ENCODE measurements at regions not wholly inside any gene's neighbourhood (a gene's known extent, or its start where the extent isn't known, plus 50 kb on each side); places are given as distances from the start of the nearest gene placed in this dataset.

DNA sequence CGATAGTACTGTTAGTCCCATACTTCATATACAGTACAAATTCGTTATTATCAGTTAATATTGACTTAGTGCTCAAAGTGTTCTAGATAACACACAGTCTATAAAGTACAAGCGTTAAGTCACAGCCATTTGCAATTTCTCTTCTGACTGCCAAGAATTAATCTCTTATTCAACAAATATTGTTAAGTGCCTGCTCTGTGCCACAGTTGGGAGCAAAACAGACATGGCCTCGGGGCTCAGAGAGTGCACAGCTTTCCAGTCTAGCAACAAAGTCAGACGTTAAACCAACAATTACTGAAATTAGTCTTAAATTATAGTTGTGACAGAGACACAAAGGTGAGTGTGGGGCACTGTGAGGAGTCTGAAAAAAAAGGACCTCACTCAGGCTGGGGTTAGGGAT is 113.0 kb upstream of the DPP6 start:
- TF ChIP-seq EZH2 (IDR thresholded peaks at IDR 0.05; ENCODE audit: insufficient read depth, low read length) = no peak
- no peak for TF ChIP-seq CTCF (IDR thresholded peaks at IDR 0.05; ENCODE audit: insufficient read depth, low read depth, low read length)
